ENCODE measurements at regions not wholly inside any gene's neighbourhood (a gene's known extent, or its start where the extent isn't known, plus 50 kb on each side); places are given as distances from the start of the nearest gene placed in this dataset.

GRCh38 chr1:199549421-199549820 is 478.1 kb upstream of the NR5A2 start:
- Histone ChIP-seq H4K20me1 (ENCODE audit: insufficient read depth, low read length) (no peaks in the 10 kb centered on the region), H3K4me1 (ENCODE audit: low read length) (peaks cover 11% of the 10 kb centered on the region), H3K9ac (ENCODE audit: low read length) (no peak overlapping the region), H3K79me2 (ENCODE audit: low read length) (no peaks in the 10 kb centered on the region), H2AFZ (ENCODE audit: low read depth, low read length) (no peak overlapping the region), H3K9me3 (ENCODE audit: insufficient read depth, low read length) (no peaks in the 10 kb centered on the region), H3K4me3 (ENCODE audit: low read length) (no peak overlapping the region), H3K36me3 (replicated peaks; ENCODE audit: low read depth, low read length) (no peaks in the 10 kb centered on the region), H3K27ac (ENCODE audit: low read length) (no peak overlapping the region), H3K27me3 (ENCODE audit: low read depth, low read length) (no peaks in the 10 kb centered on the region), H3K4me2 (ENCODE audit: low read length) (no peak overlapping the region)
- TF ChIP-seq EZH2phosphoT487 (IDR thresholded peaks at IDR 0.05; ENCODE audit: low read depth): no peak
- TF ChIP-seq CTCF (IDR thresholded peaks at IDR 0.05; ENCODE audit: low read depth, low read length): no peak

- Histone ChIP-seq H3K9me3 (ENCODE audit: insufficient read depth, low read length) (no peaks in the 10 kb centered on the region), H3K27ac (ENCODE audit: low read length) (no peak overlapping the region), H3K4me1 (ENCODE audit: low read length) (peaks cover 11% of the 10 kb centered on the region), H3K4me2 (ENCODE audit: low read length) (no peak overlapping the region), H3K27me3 (ENCODE audit: low read depth, low read length) (no peaks in the 10 kb centered on the region), H3K4me3 (ENCODE audit: low read length) (no peak overlapping the region), H3K9ac (ENCODE audit: low read length) (no peak overlapping the region), H3K36me3 (replicated peaks; ENCODE audit: low read depth, low read length) (no peaks in the 10 kb centered on the region), H2AFZ (ENCODE audit: low read depth, low read length) (no peak overlapping the region), H4K20me1 (ENCODE audit: insufficient read depth, low read length) (no peaks in the 10 kb centered on the region), H3K79me2 (ENCODE audit: low read length) (no peaks in the 10 kb centered on the region)
- no peak for TF ChIP-seq EZH2phosphoT487 (IDR thresholded peaks at IDR 0.05; ENCODE audit: low read depth)
- TF ChIP-seq CTCF (IDR thresholded peaks at IDR 0.05; ENCODE audit: low read depth, low read length): peak; percentile 76
Observed at GRCh38 chr1:199550199-199551065, 477.1 kb upstream of the NR5A2 start.

- Histone ChIP-seq H3K4me1 (ENCODE audit: low read length) (peaks cover 3% of the 10 kb centered on the region; the same call in 1 of the 2 replicates), H3K79me2 (ENCODE audit: low read length) (no peaks in the 10 kb centered on the region), H3K27me3 (ENCODE audit: low read depth, low read length) (no peaks in the 10 kb centered on the region), H3K9me3 (ENCODE audit: insufficient read depth, low read length) (no peaks in the 10 kb centered on the region), H3K36me3 (replicated peaks; ENCODE audit: low read depth, low read length) (no peaks in the 10 kb centered on the region), H2AFZ (ENCODE audit: low read depth, low read length) (no peak overlapping the region; the same call in 1 of the 2 replicates), H3K9ac (ENCODE audit: low read length) (no peak overlapping the region), H4K20me1 (ENCODE audit: insufficient read depth, low read length) (no peaks in the 10 kb centered on the region), H3K4me2 (ENCODE audit: low read length) (peak overlapping the region; percentile 33; the same call in 1 of the 2 replicates), H3K4me3 (ENCODE audit: low read length) (no peak overlapping the region; the same call in 1 of the 2 replicates), H3K27ac (ENCODE audit: low read length) (no peak overlapping the region)
- TF ChIP-seq EZH2phosphoT487 (IDR thresholded peaks at IDR 0.05; ENCODE audit: low read depth) (no peak), CTCF (IDR thresholded peaks at IDR 0.05; ENCODE audit: low read depth, low read length) (peak; percentile 97)
Observed at GRCh38 chr1:199551967-199552565, 475.4 kb upstream of the NR5A2 start.

- no peaks in the 10 kb centered on the region for H3K36me3 ChIP-seq (replicated peaks; ENCODE audit: low read depth, low read length)
- H2AFZ ChIP-seq (ENCODE audit: low read depth, low read length): no peak overlapping the region
- H3K27me3 ChIP-seq (ENCODE audit: low read depth, low read length): no peaks in the 10 kb centered on the region
- no peak overlapping the region for H3K4me2 ChIP-seq (ENCODE audit: low read length)
- no peak overlapping the region for H3K27ac ChIP-seq (ENCODE audit: low read length)
- no peaks in the 10 kb centered on the region for H3K9me3 ChIP-seq (ENCODE audit: insufficient read depth, low read length)
- no peak overlapping the region for H3K9ac ChIP-seq (ENCODE audit: low read length)
- TF ChIP-seq EZH2phosphoT487 (IDR thresholded peaks at IDR 0.05; ENCODE audit: low read depth): no peak
- TF ChIP-seq CTCF (IDR thresholded peaks at IDR 0.05; ENCODE audit: low read depth, low read length): no peak
- H3K79me2 ChIP-seq (ENCODE audit: low read length): no peaks in the 10 kb centered on the region
- no peak overlapping the region for H3K4me3 ChIP-seq (ENCODE audit: low read length)
- no peaks in the 10 kb centered on the region for H4K20me1 ChIP-seq (ENCODE audit: insufficient read depth, low read length)
- peaks cover 3% of the 10 kb centered on the region; the same call in 1 of the 2 replicates for H3K4me1 ChIP-seq (ENCODE audit: low read length)
Observed at GRCh38 chr1:199553104-199553503, 474.4 kb upstream of the NR5A2 start.

Data from OCI-LY3 (cell line).